ENCODE measurements at regions not wholly inside any gene's neighbourhood (a gene's known extent, or its start where the extent isn't known, plus 50 kb on each side); places are given as distances from the start of the nearest gene placed in this dataset.

GRCh38 chr4:32488690-32489089 lies 1768.5 kb downstream of the PCDH7 start:
- TF ChIP-seq CTCF (conservative IDR thresholded peaks at IDR 0.05 in 1 of 2, IDR thresholded peaks at IDR 0.05 in 1 of 2; ENCODE audit: low read depth in 1 of 2, low read length in 2 of 2) = no peak
- no peak for TF ChIP-seq EZH2 (IDR thresholded peaks at IDR 0.05; ENCODE audit: low read length, missing control alignments)

Data from fibroblast of lung (primary cell).